ENCODE measurements at regions not wholly inside any gene's neighbourhood (a gene's known extent, or its start where the extent isn't known, plus 50 kb on each side); places are given as distances from the start of the nearest gene placed in this dataset.

- DNase-seq = peak; percentile 66
Measured at GRCh38 chrX:67780694-67781109, 236.9 kb downstream of the AR start.

GRCh38 chrX:67781132-67781531, 237.3 kb downstream of the AR start:
- no peak for DNase-seq

- DNase-seq = no peak
Measured at GRCh38 chrX:67784712-67785111, 240.9 kb downstream of the AR start.

GRCh38 chrX:67787196-67787595, 243.4 kb downstream of the AR start:
- DNase-seq = no peak

- DNase-seq = no peak
Measured at GRCh38 chrX:67789536-67789935, 245.7 kb downstream of the AR start.
